Skeletal muscle tissue (tissue), 3 donors: ENCODE measurements at regions not wholly inside any gene's neighbourhood (a gene's known extent, or its start where the extent isn't known, plus 50 kb on each side); places are given as distances from the start of the nearest gene placed in this dataset.
"Not testable (repeated sequence)": the region's sequence is repeated elsewhere in the genome, so short reads cannot be mapped to it uniquely, and the experiment has no call there.

Experiments used
- H3K27ac ChIP-seq: one replicate; pipeline ENCODE4 v1.7.0; 2013; ENCODE audit warnings: mild to moderate bottlenecking, low read depth, low read length, inconsistent platforms
- H3K27me3 ChIP-seq, 3 donors: one replicate each; pipeline ENCODE4 v1.7.0; 2013; ENCODE audit warnings: low read length in 3 of 3; ENCODE audit not compliant: control insufficient read depth in 3 of 3, insufficient read depth in 3 of 3
- H3K36me3 ChIP-seq, 3 donors: one replicate each; pipeline ENCODE4 v1.7.0; 2013; ENCODE audit warnings: low read length in 3 of 3; ENCODE audit not compliant: control insufficient read depth in 3 of 3, insufficient read depth in 3 of 3
- H3K4me1 ChIP-seq, 3 donors: one replicate each; pipeline ENCODE4 v1.7.0; 2013; ENCODE audit warnings: low read length in 3 of 3, mild to moderate bottlenecking in 3 of 3; ENCODE audit not compliant: control insufficient read depth in 3 of 3, insufficient read depth in 3 of 3
- H3K4me3 ChIP-seq, 3 donors: one replicate each; pipeline ENCODE4 v1.7.0; 2013; ENCODE audit warnings: low read length in 3 of 3
- H3K9ac ChIP-seq, 3 donors: one replicate each; pipeline ENCODE4 v1.7.0; 2013; ENCODE audit warnings: low read length in 3 of 3, mild to moderate bottlenecking in 3 of 3, moderate library complexity in 2 of 3, low read depth in 1 of 3
- H3K9me3 ChIP-seq, 3 donors: one replicate each; pipeline ENCODE4 v1.7.0; 2013; ENCODE audit warnings: low read length in 3 of 3; ENCODE audit not compliant: control insufficient read depth in 3 of 3
- donor health status: Osteomylitis.

GRCh38 chr7:68783684-68784083, 814.6 kb upstream of the AUTS2 start:
- Histone ChIP-seq H3K9ac (no peak overlapping the region), H3K4me3 (no peak overlapping the region), H3K27ac (no peak overlapping the region), H3K36me3 (no peaks in the 10 kb centered on the region), H3K27me3 (no peaks in the 10 kb centered on the region), H3K9me3 (no peaks in the 10 kb centered on the region), H3K4me1 (no peaks in the 10 kb centered on the region)

- Histone ChIP-seq H3K9me3 (no peaks in the 10 kb centered on the region), H3K27ac (no peak overlapping the region), H3K9ac (no peak overlapping the region), H3K4me1 (no peaks in the 10 kb centered on the region), H3K4me3 (no peak overlapping the region), H3K36me3 (no peaks in the 10 kb centered on the region), H3K27me3 (no peaks in the 10 kb centered on the region)
Observed at GRCh38 chr7:68785036-68785435, 813.2 kb upstream of the AUTS2 start.

- Histone ChIP-seq H3K9ac (no peak overlapping the region), H3K9me3 (no peaks in the 10 kb centered on the region), H3K4me1 (no peaks in the 10 kb centered on the region), H3K36me3 (no peaks in the 10 kb centered on the region), H3K27me3 (no peaks in the 10 kb centered on the region), H3K27ac (no peak overlapping the region), H3K4me3 (no peak overlapping the region)
Observed at GRCh38 chr7:68787566-68787965, 810.7 kb upstream of the AUTS2 start.

- H3K36me3 ChIP-seq, H3K27ac ChIP-seq, H3K4me3 ChIP-seq, H3K27me3 ChIP-seq, H3K9ac ChIP-seq, H3K9me3 ChIP-seq, H3K4me1 ChIP-seq: not testable (repeated sequence)
Observed at GRCh38 chr7:68788529-68788928, 809.7 kb upstream of the AUTS2 start.

GRCh38 chr7:68789597-68789996, 808.7 kb upstream of the AUTS2 start:
- H3K27ac ChIP-seq: no peak overlapping the region
- H3K9ac ChIP-seq: no peak overlapping the region

GRCh38 chr7:68792351-68792750, 805.9 kb upstream of the AUTS2 start:
- Histone ChIP-seq H3K27me3 (no peaks in the 10 kb centered on the region), H3K9me3 (peaks cover 0 to 3% (median 0%) of the 10 kb centered on the region in 3 donors), H3K27ac (no peak overlapping the region), H3K4me1 (no peaks in the 10 kb centered on the region), H3K9ac (no peak overlapping the region), H3K36me3 (no peaks in the 10 kb centered on the region), H3K4me3 (no peak overlapping the region)

More at GRCh38 chr7:68789597-68789996, 808.7 kb upstream of the AUTS2 start:
- Histone ChIP-seq H3K4me1 (no peaks in the 10 kb centered on the region), H3K36me3 (no peaks in the 10 kb centered on the region), H3K4me3 (no peak overlapping the region), H3K9me3 (peaks cover 0 to 3% (median 0%) of the 10 kb centered on the region in 3 donors), H3K27me3 (no peaks in the 10 kb centered on the region)

- H3K36me3 ChIP-seq: no peaks in the 10 kb centered on the region
- no peak overlapping the region for H3K4me3 ChIP-seq
- H3K4me1 ChIP-seq: no peaks in the 10 kb centered on the region
- H3K9me3 ChIP-seq: peaks cover 0 to 3% (median 0%) of the 10 kb centered on the region in 3 donors
- no peak overlapping the region for H3K27ac ChIP-seq
- no peaks in the 10 kb centered on the region for H3K27me3 ChIP-seq
- H3K9ac ChIP-seq: no peak overlapping the region
Observed at GRCh38 chr7:68793513-68793912, 804.8 kb upstream of the AUTS2 start.

GRCh38 chr7:68800316-68800715, 798.0 kb upstream of the AUTS2 start:
- Histone ChIP-seq H3K9ac (no peak overlapping the region), H3K36me3 (no peaks in the 10 kb centered on the region), H3K4me1 (no peaks in the 10 kb centered on the region), H3K9me3 (no peaks in the 10 kb centered on the region), H3K4me3 (no peak overlapping the region), H3K27ac (no peak overlapping the region), H3K27me3 (no peaks in the 10 kb centered on the region)

- Histone ChIP-seq H3K4me3 (no peak overlapping the region), H3K4me1 (no peaks in the 10 kb centered on the region), H3K27ac (no peak overlapping the region), H3K9me3 (peaks cover 0 to 3% (median 0%) of the 10 kb centered on the region in 3 donors), H3K9ac (no peak overlapping the region), H3K36me3 (no peaks in the 10 kb centered on the region), H3K27me3 (peaks cover 0 to 7% (median 0%) of the 10 kb centered on the region in 3 donors)
Observed at GRCh38 chr7:68805159-68805558, 793.1 kb upstream of the AUTS2 start.

GRCh38 chr7:68807666-68808065, 790.6 kb upstream of the AUTS2 start:
- H3K4me3 ChIP-seq: no peak overlapping the region
- no peaks in the 10 kb centered on the region for H3K36me3 ChIP-seq
- no peak overlapping the region for H3K9ac ChIP-seq
- peaks cover 0 to 7% (median 0%) of the 10 kb centered on the region in 3 donors for H3K27me3 ChIP-seq
- H3K27ac ChIP-seq: no peak overlapping the region
- peaks cover 0 to 3% (median 2%) of the 10 kb centered on the region in 3 donors for H3K9me3 ChIP-seq
- no peaks in the 10 kb centered on the region for H3K4me1 ChIP-seq
